A673 (cell line): ENCODE measurements at regions not wholly inside any gene's neighbourhood (a gene's known extent, or its start where the extent isn't known, plus 50 kb on each side); places are given as distances from the start of the nearest gene placed in this dataset.

Experiments used
- CTCF ChIP-seq: fragments of 300-800, 200-600 bp; sonication (generic); conservative IDR thresholded peaks from 2 replicates; pipeline ENCODE4 v1.5.1; 2017; ENCODE audit warnings: low read depth, mild to moderate bottlenecking, antibody characterized with exemption, low read length, moderate library complexity, mixed read lengths
- EZH2 ChIP-seq: fragments of 200-600 bp; sonication (generic); IDR thresholded peaks from 2 replicates; pipeline ENCODE4 v1.6.1; 2017; ENCODE audit warnings: borderline replicate concordance, low read depth, mild to moderate bottlenecking, mixed read lengths, antibody characterized with exemption, low read length; ENCODE audit not compliant: poor library complexity, severe bottlenecking

- TF ChIP-seq CTCF (no peak), EZH2 (no peak)
Measured at GRCh38 chr13:73240193-73240592, 181.4 kb downstream of the KLF5 start.
